Amniotic epithelial cell (primary cell): ENCODE measurements at regions not wholly inside any gene's neighbourhood (a gene's known extent, or its start where the extent isn't known, plus 50 kb on each side); places are given as distances from the start of the nearest gene placed in this dataset.
A peak's percentile ranks its signal among the peaks of the same experiment; 100 is the strongest.
"Not testable (repeated sequence)": the region's sequence is repeated elsewhere in the genome, so short reads cannot be mapped to it uniquely, and the experiment has no call there.

ENCODE experiments used
- DNase-seq: peaks from one replicate; pipeline ENCODE4 v3.0.0-alpha.2; 2010; ENCODE audit warnings: low read depth

- no peak for DNase-seq
Observed at GRCh38 chr17:64784353-64785010, 122.4 kb upstream of the SMURF2 start.

DNA sequence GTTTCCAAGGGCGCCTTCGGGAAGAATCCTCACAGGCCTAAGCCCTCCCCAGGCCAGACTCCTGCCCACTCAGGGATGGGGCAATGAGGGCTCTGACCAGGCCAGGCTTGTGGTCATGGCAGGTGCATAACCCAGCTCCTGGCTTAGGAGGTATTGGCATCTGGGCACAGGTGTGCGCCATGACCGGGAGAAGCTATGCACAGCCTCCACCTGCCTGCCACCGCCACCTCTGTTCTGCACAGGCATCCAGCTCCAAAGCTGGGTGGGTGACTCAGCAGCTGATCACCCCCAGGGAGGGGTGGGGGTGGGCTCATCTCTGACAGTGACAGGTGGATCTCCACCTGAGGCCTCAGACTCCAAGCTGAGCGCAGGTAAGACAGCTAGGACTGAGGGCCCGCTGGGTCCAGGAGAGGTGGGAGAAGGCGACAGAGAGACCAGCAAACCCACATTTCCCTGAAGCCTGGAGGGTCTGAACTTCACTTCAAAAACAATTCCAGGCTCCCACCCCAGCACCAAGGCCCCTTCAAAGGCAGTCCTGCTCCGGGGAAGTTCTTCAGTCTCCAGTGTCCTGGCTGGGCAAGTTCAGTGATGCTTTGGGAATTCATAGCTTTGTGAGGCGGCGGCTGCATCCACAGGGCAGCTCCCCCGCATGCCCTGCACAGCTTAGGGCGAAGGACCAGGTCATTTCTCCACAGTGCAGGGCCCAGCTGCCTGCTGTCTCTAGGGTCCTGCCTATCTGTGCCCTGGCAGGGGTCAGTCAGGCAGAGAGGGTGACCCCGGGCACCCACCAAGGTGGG is 121.6 kb upstream of the SMURF2 start:
- no peak for DNase-seq

DNA sequence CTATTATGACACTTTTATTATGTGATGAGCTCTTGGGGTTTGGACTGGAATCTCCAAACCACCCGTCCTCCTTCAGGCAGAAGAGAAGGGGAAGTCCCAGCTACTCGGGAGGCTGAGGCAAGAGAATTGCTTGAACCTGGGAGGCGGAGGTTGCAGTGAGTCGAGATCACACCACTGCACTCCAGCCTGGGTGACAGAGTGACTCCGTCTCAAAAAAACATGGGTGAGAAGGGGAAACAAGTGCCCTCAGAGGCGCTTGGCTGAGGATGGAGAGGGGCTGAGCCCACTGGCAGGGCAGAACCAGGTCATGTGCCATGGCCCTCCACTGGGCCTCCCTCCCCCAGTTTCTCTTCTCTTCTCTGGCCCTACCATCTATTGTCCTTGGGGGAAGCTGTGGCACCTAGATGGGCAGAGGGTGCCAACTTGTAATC is 120.9 kb upstream of the SMURF2 start:
- DNase-seq = no peak

- DNase-seq = no peak
Observed at GRCh38 chr17:64781810-64782555, 119.9 kb upstream of the SMURF2 start.

- DNase-seq = peak; percentile 26
Observed at GRCh38 chr17:64781014-64781756, 119.1 kb upstream of the SMURF2 start.

DNA sequence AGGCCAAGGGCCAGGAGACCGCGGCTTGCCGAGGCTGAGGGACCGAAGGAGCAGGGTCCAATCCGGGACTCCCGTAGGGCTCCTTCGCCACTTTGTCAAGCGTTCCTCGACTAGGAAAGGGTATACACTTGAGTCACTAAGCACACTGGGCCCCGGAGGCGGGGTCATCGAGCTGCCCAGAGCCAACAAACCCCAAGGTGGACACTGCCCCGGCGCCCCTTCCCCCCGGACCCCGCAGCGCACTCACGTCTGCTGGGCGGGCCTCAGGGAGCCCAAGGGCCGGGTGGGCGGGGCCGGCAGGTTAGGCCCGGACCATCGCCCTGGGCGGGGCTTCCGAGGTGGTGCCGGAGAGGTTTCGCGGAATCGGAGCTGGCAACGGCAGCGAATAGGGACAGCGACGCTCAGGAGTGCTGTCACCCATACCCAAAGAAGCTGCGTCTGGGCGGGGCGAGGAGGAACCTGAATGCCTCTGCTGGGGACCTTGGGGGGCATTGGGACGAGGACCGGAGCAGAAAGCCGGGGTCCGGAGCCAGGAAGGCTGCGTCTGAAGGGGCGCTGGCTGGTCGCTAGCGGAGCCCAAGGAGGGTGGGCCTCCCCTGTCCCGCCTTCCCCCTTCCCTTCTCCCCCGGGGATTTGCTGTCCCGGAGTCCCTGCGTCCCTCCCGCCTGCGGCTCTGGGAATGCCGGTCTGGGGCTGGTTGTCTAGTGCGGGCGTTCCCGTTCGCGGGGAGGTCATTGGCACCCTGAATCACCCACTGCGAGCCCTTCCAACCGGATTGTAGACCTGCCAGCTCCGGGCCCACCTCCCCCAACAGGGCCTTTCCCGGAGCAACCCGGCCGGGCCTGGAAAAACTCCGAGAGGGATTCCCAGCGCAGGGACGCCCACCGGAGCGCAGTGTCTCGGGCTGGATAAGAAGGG is 118.2 kb upstream of the SMURF2 start:
- DNase-seq = no peak

DNA sequence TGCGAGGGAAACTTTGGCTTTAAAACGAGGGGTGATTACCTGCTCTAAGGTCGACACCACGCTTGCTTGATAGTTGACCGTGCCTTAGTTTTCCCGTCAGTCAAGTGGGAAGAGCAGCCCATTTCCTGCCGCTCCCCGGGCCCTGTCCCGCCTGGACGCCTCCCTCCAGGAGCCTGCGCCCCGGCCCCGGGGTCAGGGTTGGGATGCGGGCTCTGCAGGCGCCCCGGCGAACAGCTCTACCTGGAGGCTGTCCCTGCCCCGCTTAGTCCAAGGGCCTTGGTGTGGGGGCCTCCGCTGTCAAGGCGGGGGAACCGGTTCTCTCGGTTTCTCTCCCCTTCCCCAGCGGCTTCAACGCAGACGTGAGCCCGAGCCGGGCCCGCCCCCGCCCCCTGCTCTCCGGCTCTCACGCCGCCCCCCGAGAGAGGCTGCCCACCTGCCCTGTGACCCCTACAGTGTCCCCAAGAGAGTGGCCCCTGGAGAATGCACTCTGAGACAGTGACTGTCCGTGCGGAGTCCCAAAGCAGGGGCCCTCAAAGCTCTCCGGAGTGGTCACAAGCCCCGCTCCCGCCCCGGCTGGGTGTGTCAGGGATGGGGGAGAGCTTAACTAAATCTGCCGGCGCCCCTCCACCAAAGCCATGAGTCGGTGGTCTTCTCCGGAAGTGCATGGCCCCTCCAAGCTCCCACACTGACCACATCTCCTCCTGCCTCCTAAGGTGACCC is 117.4 kb upstream of the SMURF2 start:
- DNase-seq = no peak

DNA sequence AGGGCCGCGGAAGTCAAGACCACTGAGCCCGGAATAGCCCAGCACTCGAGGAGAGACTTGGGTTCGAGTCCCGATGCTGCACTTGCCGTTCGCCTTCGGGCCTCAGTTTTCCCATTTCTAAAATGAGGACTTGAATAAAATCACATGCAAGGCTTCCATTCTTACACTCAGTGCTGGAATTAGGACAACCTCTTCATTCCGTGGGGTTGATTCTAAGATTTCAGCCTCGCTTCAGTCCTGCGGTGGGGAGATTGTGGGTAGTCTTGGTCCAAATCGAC is 116.9 kb upstream of the SMURF2 start:
- not testable (repeated sequence) for DNase-seq

DNA sequence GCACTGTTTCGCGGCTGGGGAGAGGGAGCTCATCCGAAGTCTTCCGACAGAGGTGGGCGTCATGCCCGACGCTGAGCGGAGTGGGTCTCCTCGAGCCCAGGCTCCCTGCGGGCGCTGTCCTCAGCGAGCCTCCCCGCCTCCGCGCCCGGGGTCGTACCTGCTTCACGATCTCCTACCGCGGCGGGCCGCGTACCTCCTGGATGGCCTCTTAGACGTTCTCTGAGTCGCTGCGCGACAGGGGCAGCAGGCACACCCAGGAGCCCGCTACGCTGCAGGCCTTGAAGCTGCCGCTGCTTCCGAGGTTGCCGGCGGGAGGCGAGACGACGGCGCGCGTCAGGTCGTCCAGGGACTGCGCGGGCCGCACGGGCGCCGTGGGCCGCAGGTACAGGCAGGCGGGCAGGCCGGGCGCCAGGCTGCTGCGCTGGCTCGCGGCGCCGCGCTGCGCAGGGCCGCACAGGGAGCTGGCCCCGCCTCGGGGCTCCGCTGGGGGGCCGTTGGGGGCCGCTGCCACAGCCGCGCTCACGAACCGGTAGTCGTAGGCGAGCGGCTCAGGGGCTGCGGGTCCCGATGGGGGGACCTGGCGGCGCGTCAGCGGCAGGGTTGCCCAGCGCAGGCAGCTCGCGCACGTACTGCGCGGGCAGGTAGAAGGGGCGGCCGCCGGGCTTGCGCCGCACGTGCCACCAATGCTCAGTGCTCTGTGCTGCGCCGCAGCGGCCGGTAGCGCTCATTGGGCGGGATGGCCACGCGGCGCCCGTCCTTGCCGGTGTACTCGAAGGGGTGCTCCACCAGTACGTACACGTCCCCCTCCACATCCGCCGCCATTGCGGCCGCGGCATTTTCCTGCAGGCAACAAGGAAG is 116.4 kb upstream of the SMURF2 start:
- no peak for DNase-seq

DNA sequence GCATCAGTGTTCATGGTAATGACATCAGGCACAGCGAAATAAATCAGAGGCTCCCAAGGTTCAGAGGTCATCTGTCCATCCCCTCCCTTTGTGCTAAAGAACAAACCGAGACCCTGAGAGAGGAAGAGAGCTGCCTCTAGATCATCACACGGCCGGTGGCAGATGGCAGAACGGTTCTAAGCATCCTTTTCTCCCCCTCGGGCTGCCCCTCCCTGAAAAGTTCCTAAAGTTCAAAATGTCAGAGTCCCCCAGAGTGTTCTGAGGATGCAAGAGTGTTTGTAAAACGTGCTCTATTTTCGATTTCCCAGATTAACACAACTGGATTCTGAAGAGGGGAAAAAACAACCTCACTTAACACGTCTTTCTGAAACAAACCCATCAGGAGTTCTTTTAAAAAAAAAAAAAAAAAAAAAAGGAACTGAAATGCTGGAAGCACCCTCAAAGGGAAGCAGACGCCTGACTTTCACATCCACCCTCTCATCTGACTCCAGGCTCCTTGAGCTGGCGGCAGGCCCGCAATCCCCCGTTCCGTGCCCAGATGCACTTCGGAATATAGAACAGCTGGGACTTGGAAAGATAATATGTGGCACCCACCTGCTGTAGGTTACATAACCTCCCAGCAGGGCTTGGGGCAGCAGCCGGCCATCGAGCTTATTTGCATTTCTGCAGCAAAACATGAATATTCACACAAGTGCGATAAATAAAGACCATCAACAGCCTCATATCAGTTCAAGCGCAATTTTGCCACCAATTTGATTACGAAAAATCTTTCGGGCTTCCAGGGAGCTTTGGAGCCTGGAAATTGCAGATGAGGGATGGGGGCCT is 115.5 kb upstream of the SMURF2 start:
- no peak for DNase-seq

DNA sequence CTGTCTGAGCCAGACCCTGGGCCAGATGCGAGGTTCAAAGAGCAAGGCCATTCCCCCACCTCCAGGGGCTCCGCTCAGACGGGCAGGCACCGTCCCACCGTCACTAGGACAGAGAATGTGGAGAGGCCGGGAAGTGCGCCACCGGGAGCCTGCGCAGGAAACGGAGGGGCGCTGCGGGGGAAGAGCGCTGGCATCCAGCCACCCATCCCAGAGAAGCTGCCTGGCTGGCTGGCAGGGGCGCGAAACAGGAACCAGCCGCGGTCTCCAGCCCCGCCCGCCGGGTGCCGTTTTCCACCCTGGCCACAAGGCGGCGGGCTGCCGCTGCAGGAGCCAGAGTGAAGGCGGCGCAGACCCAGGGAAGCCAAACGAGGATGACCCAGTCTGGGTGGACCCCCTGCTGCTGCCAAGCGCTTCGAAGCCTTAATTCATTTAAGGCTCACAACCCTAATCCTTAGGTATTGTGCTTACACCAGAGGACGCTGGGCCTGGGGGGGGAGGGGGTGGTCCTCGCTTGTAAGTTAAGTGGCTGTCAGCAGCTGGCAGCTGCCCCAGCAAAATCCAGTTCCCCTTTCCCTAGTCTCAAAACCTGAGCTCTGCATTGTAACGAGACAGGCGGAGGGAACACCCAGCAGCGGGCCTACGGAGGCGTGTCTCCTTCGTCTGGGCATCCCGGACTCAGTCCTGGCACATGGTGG is 114.8 kb upstream of the SMURF2 start:
- DNase-seq = peak; percentile 51

DNA sequence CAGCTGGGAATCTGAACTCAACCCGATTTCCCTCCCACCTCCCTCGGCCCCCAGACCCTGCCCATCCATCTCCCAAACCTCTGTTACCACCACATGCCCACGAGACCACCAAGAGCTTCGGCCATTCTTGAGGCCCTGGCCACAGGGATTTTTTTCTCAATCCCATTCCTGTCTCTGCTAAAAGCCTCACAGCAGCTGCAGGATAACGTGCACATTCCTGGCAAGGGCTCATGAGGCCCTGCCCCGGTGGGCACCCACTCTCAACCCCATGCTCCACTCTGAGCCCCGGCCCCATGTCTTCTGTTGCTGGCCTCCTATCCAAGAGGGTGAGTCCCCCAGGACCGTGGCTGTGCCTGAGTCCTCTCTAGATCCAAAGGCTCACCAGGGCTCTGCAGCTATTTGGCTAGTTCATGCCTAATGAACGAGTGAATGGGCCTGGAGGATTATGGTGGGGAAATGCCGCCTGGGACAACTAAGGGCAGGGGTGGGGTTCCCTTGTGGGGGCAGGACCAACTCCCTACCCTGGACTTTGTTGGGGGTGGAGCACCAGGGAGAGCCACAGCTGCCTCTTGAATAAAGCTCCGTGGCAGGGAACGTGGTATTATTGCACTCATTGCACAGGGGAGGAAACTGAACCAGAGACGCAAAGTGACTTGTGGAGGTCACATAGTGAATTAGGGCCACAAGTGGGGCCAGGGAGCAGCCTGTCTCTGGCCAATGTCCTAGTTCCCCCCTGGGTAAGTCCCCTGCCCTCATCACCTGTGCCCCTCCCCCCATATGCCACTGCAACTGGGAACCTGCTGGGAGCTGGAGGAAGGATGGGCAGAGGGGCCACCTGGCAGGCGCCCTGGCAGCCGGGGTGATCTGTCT is 113.8 kb upstream of the SMURF2 start:
- DNase-seq = no peak

DNA sequence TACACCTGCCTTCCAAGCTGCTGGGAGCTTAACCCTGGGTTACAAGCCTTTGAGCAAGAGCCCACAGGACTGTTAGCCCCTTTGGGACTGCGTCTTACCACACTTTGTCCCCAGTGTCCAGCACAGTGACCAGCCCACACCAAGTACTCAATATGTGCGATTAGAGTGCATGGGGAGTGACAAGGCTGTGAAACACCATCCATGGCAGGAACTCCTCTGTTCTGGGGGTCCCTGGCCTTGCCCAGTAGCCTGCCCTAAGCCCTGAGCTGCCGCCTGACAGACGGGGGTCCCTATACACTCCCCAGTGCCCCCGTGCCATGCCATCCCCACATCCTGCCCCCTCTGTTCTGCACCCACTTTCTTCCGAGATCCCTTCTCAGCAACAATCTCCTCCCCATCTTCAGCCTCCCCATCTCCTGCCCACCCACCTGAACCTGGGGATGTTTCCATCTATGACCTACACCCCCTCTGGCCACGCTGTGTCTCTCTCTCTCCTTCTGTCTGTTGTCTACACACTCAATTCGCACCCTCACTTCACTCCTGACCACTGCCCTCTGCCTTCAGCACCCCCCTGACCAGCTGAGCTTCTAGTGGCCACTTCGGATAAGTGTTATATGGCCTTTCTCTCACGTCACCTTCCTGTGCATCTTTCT is 112.9 kb upstream of the SMURF2 start:
- no peak for DNase-seq

GRCh38 chr17:64773836-64774761 is 112.0 kb upstream of the SMURF2 start:
- DNase-seq = peak; percentile 50

DNA sequence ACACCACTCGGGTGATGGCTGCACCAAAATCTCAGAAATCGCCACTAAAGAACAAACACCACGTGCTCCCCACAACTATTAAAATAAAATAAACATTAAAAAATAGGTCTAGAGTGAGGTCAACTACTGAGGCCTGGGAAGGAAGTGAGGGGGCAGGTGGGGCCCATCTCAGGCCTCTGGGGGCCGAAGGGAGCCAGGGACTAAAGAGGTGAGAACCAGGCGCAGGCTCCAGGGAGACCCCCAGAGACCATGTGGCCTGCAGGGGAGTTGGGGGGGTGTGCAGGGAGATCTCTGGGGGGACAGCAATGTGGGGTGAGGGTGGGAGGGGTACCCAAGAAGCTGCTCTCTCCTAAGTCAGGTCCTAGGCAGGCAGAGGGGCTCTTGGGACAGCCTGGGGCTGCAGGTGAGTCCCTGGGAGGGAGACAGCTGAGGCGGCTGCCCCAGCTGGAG is 111.3 kb upstream of the SMURF2 start:
- DNase-seq = no peak
